ENCODE measurements at regions not wholly inside any gene's neighbourhood (a gene's known extent, or its start where the extent isn't known, plus 50 kb on each side); places are given as distances from the start of the nearest gene placed in this dataset.
A peak's percentile ranks its signal among the peaks of the same experiment; 100 is the strongest.
"Not testable (repeated sequence)": the region's sequence is repeated elsewhere in the genome, so short reads cannot be mapped to it uniquely, and the experiment has no call there.

DNA sequence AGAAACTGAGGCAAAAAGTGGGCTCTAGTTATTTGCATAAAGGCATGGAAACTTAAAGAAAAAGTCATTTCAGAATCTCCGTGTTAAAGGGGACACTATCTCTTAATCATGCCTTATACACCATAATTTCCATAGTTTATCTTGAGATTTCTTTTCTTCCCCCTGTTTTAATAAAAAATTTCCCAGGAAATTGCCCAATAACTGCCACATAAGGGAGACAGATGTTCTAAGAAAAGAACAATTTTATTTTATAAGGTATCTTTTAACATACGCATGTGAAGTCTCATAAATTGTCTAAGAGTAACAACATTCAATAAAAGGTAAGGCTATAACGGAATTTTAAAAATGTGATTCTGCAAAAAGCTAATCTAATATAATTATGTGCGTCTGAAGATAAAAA is 371.3 kb downstream of the IRS2 start:
- peaks cover 20% of the 10 kb centered on the region for H3K4me1 ChIP-seq (ENCODE audit: control insufficient read depth, insufficient read depth, low read length)
- peaks cover 2% of the 10 kb centered on the region for H3K9me3 ChIP-seq (ENCODE audit: control insufficient read depth, low read length)
- H3K27me3 ChIP-seq (replicated peaks; ENCODE audit: control insufficient read depth, insufficient read depth, low read length): no peaks in the 10 kb centered on the region
- no peak overlapping the region for H3K4me3 ChIP-seq (ENCODE audit: low read length)
- no peak overlapping the region for H3K9ac ChIP-seq (ENCODE audit: low read length)
- no peak for DNase-seq (ENCODE audit: low read depth)
- H3K36me3 ChIP-seq (ENCODE audit: control insufficient read depth, insufficient read depth, low read length, severe bottlenecking): no peaks in the 10 kb centered on the region

DNA sequence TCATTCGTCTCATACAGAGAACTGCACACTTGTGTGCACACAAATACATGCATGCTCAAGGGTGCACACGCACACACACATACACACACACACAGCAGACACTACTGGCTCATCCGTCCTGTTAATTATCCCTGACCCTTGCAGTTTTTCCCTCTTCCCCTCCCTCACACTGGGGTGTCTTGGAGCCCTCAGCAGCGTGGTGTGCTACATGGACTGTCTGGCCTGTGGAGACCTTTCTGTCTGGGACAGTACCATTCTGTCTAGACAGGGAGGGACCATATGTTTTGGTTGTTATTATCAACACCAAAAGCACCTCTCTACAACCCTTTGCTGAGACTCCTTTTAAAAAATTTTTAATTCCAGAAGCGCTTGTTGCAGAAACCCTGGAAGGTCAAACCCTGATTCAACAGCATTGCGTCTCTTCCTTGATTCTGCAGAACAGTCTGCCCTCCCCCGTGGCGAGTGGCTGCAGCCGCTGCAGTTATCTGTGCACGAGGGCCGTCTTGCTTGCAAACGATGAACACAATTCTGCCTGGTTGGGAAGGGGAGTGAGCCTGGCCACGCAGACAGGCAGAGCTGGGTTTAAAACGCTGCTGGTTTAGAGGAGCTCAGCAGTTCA is 374.0 kb downstream of the IRS2 start:
- Histone ChIP-seq H3K27me3 (replicated peaks; ENCODE audit: control insufficient read depth, insufficient read depth, low read length) (no peaks in the 10 kb centered on the region), H3K4me1 (ENCODE audit: control insufficient read depth, insufficient read depth, low read length) (peaks cover 36% of the 10 kb centered on the region), H3K9me3 (ENCODE audit: control insufficient read depth, low read length) (peaks cover 2% of the 10 kb centered on the region), H3K9ac (ENCODE audit: low read length) (peak overlapping the region; percentile 50), H3K36me3 (ENCODE audit: control insufficient read depth, insufficient read depth, low read length, severe bottlenecking) (no peaks in the 10 kb centered on the region), H3K4me3 (ENCODE audit: low read length) (peak overlapping the region; percentile 21)
- DNase-seq (ENCODE audit: low read depth): peak; percentile 29

GRCh38 chr13:109410868-109411267 is 375.5 kb downstream of the IRS2 start:
- Histone ChIP-seq H3K9me3 (ENCODE audit: control insufficient read depth, low read length) (no peaks in the 10 kb centered on the region), H3K4me1 (ENCODE audit: control insufficient read depth, insufficient read depth, low read length) (peaks cover 36% of the 10 kb centered on the region), H3K9ac (ENCODE audit: low read length) (no peak overlapping the region), H3K4me3 (ENCODE audit: low read length) (no peak overlapping the region), H3K27me3 (replicated peaks; ENCODE audit: control insufficient read depth, insufficient read depth, low read length) (no peaks in the 10 kb centered on the region), H3K36me3 (ENCODE audit: control insufficient read depth, insufficient read depth, low read length, severe bottlenecking) (no peaks in the 10 kb centered on the region)
- DNase-seq (ENCODE audit: low read depth): no peak

DNA sequence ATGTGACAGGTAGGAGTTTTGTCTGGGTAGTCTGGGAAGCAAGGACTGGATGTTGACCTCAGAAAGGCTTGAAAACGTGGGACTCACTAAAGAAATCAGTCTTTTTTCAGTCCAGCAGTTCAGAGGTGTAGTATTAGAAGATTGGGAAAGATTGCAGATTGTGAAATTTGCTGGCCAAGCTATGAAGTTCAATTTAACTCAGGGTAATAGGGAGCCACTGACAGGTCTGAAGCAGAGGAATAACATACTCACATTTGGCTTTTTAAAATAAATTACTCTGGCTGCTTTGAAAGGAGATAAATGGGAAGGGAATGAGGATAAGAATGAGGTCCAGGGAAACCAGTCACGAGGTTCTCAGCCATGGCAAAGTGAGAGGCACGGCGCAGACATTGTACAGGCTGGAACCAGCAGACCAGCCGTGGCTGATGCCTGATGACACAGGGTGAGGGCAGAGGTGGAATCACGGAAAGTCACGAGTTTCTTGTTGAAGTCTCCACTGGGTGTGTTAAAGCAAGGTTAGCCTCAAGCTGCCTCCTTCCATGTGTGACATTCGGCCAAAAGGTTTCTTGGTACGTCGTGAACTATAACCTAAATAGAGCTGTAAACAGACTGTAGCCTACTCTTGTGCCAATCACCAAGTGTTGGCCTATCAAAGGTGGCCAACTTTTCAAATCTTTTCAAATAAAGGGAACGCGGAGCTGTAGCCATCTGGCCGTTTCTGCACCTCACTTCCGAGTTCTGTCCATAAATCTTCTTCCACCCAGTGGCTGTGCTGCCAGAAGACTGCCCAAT is 377.6 kb downstream of the IRS2 start:
- Histone ChIP-seq H3K9me3 (ENCODE audit: control insufficient read depth, low read length) (no peaks in the 10 kb centered on the region), H3K4me3 (ENCODE audit: low read length) (no peak overlapping the region), H3K36me3 (ENCODE audit: control insufficient read depth, insufficient read depth, low read length, severe bottlenecking) (no peaks in the 10 kb centered on the region), H3K9ac (ENCODE audit: low read length) (peak overlapping the region; percentile 48), H3K4me1 (ENCODE audit: control insufficient read depth, insufficient read depth, low read length) (peaks cover 27% of the 10 kb centered on the region), H3K27me3 (replicated peaks; ENCODE audit: control insufficient read depth, insufficient read depth, low read length) (no peaks in the 10 kb centered on the region)
- DNase-seq (ENCODE audit: low read depth): peak; percentile 56

- Histone ChIP-seq H3K4me3 (ENCODE audit: low read length) (no peak overlapping the region), H3K27me3 (replicated peaks; ENCODE audit: control insufficient read depth, insufficient read depth, low read length) (no peaks in the 10 kb centered on the region), H3K4me1 (ENCODE audit: control insufficient read depth, insufficient read depth, low read length) (peaks cover 23% of the 10 kb centered on the region), H3K9ac (ENCODE audit: low read length) (no peak overlapping the region), H3K36me3 (ENCODE audit: control insufficient read depth, insufficient read depth, low read length, severe bottlenecking) (no peaks in the 10 kb centered on the region), H3K9me3 (ENCODE audit: control insufficient read depth, low read length) (no peaks in the 10 kb centered on the region)
- no peak for DNase-seq (ENCODE audit: low read depth)
These were observed 379.9 kb downstream of the IRS2 start for GRCh38 chr13:109406376-109406992.

DNA sequence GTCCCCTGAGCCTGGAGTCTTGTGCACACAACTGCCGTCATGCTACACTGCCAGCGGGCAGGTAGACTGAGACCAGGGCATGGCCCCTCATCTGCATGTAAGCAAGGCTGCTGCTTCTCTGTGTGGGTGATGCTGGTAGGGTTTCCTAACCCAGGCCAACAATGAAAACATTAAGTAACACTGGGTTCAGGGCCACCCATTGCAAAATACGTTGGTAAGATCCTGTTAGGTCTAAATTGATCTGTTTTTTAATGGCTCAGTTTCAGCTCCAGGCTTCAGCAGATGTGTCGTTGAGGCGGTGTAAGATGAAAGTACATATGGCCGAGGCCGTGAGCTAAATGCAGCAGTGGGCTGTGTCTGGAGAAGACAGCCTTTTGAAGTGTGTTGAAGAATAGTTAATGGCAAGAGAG is 383.4 kb downstream of the IRS2 start:
- no peaks in the 10 kb centered on the region for H3K9me3 ChIP-seq (ENCODE audit: control insufficient read depth, low read length)
- no peaks in the 10 kb centered on the region for H3K27me3 ChIP-seq (replicated peaks; ENCODE audit: control insufficient read depth, insufficient read depth, low read length)
- no peaks in the 10 kb centered on the region for H3K36me3 ChIP-seq (ENCODE audit: control insufficient read depth, insufficient read depth, low read length, severe bottlenecking)
- H3K4me1 ChIP-seq (ENCODE audit: control insufficient read depth, insufficient read depth, low read length): peaks cover 7% of the 10 kb centered on the region
- H3K4me3 ChIP-seq (ENCODE audit: low read length): no peak overlapping the region
- peak; percentile 20 for DNase-seq (ENCODE audit: low read depth)
- no peak overlapping the region for H3K9ac ChIP-seq (ENCODE audit: low read length)

DNA sequence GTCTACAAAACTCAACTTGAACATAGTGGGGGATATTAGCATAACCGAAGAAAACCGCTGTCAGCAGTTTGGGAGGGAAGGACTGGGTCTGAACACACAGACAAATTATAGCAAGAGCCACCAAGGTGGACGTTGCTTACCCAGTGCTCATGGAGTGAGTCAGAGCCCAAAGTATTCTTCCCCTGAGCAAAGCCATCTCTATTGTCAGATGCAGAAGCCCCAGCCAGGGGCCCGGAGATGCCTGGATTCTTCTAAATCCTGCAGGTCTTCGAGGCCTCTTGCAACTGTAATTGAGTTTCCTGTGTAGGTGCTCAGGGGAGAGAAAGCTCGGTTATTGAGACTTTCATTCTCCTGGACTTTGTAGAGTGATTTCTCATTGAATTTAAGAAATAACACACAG is 384.5 kb downstream of the IRS2 start:
- no peaks in the 10 kb centered on the region for H3K9me3 ChIP-seq (ENCODE audit: control insufficient read depth, low read length)
- no peak overlapping the region for H3K4me3 ChIP-seq (ENCODE audit: low read length)
- DNase-seq (ENCODE audit: low read depth): no peak
- no peaks in the 10 kb centered on the region for H3K27me3 ChIP-seq (replicated peaks; ENCODE audit: control insufficient read depth, insufficient read depth, low read length)
- H3K36me3 ChIP-seq (ENCODE audit: control insufficient read depth, insufficient read depth, low read length, severe bottlenecking): no peaks in the 10 kb centered on the region
- H3K4me1 ChIP-seq (ENCODE audit: control insufficient read depth, insufficient read depth, low read length): peaks cover 7% of the 10 kb centered on the region
- H3K9ac ChIP-seq (ENCODE audit: low read length): no peak overlapping the region

DNA sequence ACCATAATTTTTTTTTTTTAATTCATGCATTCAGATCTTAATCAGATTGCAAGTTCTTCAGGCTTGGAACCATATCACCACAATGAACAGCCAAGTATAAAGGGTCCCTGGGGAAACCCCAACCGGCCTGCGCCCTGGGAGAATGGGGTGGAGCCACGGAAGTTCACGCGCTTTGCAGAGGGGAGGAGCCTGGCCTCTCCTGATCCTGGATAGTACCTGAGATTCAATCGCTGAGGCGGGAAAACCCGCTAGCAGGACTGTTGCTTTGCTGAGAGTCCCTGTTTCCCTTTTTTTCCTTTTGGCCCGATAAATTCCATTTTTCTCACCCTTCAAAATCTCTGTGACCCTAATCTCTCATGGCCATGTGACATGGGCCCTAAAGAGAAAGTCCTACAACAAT is 385.1 kb downstream of the IRS2 start:
- no peak for DNase-seq (ENCODE audit: low read depth)
- Histone ChIP-seq H3K36me3 (ENCODE audit: control insufficient read depth, insufficient read depth, low read length, severe bottlenecking) (no peaks in the 10 kb centered on the region), H3K9me3 (ENCODE audit: control insufficient read depth, low read length) (no peaks in the 10 kb centered on the region), H3K4me1 (ENCODE audit: control insufficient read depth, insufficient read depth, low read length) (peaks cover 7% of the 10 kb centered on the region), H3K9ac (ENCODE audit: low read length) (no peak overlapping the region), H3K27me3 (replicated peaks; ENCODE audit: control insufficient read depth, insufficient read depth, low read length) (no peaks in the 10 kb centered on the region), H3K4me3 (ENCODE audit: low read length) (no peak overlapping the region)

- no peak for DNase-seq (ENCODE audit: low read depth)
- H3K36me3 ChIP-seq (ENCODE audit: control insufficient read depth, insufficient read depth, low read length, severe bottlenecking): no peaks in the 10 kb centered on the region
- H3K9ac ChIP-seq (ENCODE audit: low read length): no peak overlapping the region
- no peaks in the 10 kb centered on the region for H3K9me3 ChIP-seq (ENCODE audit: control insufficient read depth, low read length)
- no peak overlapping the region for H3K4me3 ChIP-seq (ENCODE audit: low read length)
- H3K27me3 ChIP-seq (replicated peaks; ENCODE audit: control insufficient read depth, insufficient read depth, low read length): no peaks in the 10 kb centered on the region
- H3K4me1 ChIP-seq (ENCODE audit: control insufficient read depth, insufficient read depth, low read length): peaks cover 7% of the 10 kb centered on the region
These were observed 385.6 kb downstream of the IRS2 start for GRCh38 chr13:109400624-109401257.

DNA sequence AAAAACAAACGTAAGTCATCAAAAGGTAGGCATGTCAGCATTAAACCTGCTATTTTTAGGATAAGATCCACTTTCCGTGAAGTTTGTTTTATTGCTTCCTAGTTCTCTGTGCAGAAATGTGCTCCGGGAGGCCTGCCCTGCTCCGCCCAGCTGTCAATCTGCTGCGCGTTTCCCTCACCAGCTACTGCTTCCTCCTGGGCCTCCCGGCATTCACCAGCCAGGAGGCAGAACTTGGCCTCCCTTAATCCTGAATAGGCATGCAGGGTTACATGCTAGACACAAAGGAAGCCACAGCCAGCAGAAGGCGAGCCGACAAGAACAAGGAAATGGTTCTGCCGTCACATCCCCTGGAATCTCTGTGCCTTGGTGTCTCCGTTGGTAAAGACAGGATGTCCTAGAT is 386.2 kb downstream of the IRS2 start:
- no peak for DNase-seq (ENCODE audit: low read depth)
- H3K9ac ChIP-seq (ENCODE audit: low read length): no peak overlapping the region
- H3K36me3 ChIP-seq (ENCODE audit: control insufficient read depth, insufficient read depth, low read length, severe bottlenecking): no peaks in the 10 kb centered on the region

DNA sequence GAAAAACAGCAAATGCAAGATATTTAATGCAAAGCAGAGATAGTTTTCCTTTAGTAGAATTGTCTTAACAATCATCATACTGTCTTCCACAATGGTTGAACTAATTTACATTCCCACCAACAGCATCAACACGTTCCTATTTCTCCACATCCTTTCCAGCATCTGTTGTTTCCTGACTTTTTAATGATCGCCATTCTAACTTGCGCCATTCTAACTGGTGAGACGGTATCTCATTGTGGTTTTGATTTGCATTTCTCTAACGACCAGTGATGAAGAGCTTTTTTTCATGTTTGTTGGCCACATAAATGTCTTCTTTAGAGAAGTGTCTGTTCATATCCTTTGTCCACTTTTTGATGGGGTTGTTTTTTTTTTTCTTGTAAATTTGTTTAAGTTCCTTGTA is 388.3 kb downstream of the IRS2 start:
- not testable (repeated sequence) for H3K27me3 ChIP-seq (replicated peaks; ENCODE audit: control insufficient read depth, insufficient read depth, low read length); DNase-seq (ENCODE audit: low read depth); H3K9me3 ChIP-seq (ENCODE audit: control insufficient read depth, low read length); H3K4me3 ChIP-seq (ENCODE audit: low read length); H3K36me3 ChIP-seq (ENCODE audit: control insufficient read depth, insufficient read depth, low read length, severe bottlenecking); H3K4me1 ChIP-seq (ENCODE audit: control insufficient read depth, insufficient read depth, low read length); H3K9ac ChIP-seq (ENCODE audit: low read length)

More for the DNA sequence above, 386.2 kb downstream of the IRS2 start:
- Histone ChIP-seq H3K4me3 (ENCODE audit: low read length) (no peak overlapping the region), H3K27me3 (replicated peaks; ENCODE audit: control insufficient read depth, insufficient read depth, low read length) (no peaks in the 10 kb centered on the region), H3K4me1 (ENCODE audit: control insufficient read depth, insufficient read depth, low read length) (peaks cover 7% of the 10 kb centered on the region), H3K9me3 (ENCODE audit: control insufficient read depth, low read length) (no peaks in the 10 kb centered on the region)
